HG02852 (cell line): ENCODE measurements at regions not wholly inside any gene's neighbourhood (a gene's known extent, or its start where the extent isn't known, plus 50 kb on each side); places are given as distances from the start of the nearest gene placed in this dataset.
A peak's percentile ranks its signal among the peaks of the same experiment; 100 is the strongest.
"Not testable (repeated sequence)": the region's sequence is repeated elsewhere in the genome, so short reads cannot be mapped to it uniquely, and the experiment has no call there.

ENCODE experiments used
- ATAC-seq: cut with Tn5 transposase; IDR thresholded peaks from one replicate; pipeline ENCODE4 v1.9.1; 2021; ENCODE audit warnings: mild to moderate bottlenecking, moderate library complexity; ENCODE audit not compliant: unreplicated experiment

- no peak for ATAC-seq
Observed at GRCh38 chr3:130569461-130570365, 52.7 kb downstream of the COL6A6 start.

- ATAC-seq = no peak
Observed at GRCh38 chr3:130572769-130573168, 55.8 kb downstream of the COL6A6 start.

GRCh38 chr3:130576375-130577266 is 59.6 kb downstream of the COL6A6 start:
- ATAC-seq = no peak

GRCh38 chr3:130582457-130583153 is 65.6 kb downstream of the COL6A6 start:
- peak; percentile 93 for ATAC-seq

GRCh38 chr3:130594749-130595148 is 77.8 kb downstream of the COL6A6 start:
- ATAC-seq = not testable (repeated sequence)

GRCh38 chr3:130596484-130596883 is 79.5 kb downstream of the COL6A6 start:
- ATAC-seq = no peak

GRCh38 chr3:130601442-130601971 is 84.5 kb downstream of the COL6A6 start:
- no peak for ATAC-seq

GRCh38 chr3:130604806-130605205 is 87.8 kb downstream of the COL6A6 start:
- no peak for ATAC-seq

GRCh38 chr3:130606336-130606735 is 89.4 kb downstream of the COL6A6 start:
- no peak for ATAC-seq

- ATAC-seq = no peak
Observed at GRCh38 chr3:130607553-130608154, 90.7 kb downstream of the COL6A6 start.

- no peak for ATAC-seq
Observed at GRCh38 chr3:130609166-130609979, 92.4 kb downstream of the COL6A6 start.

GRCh38 chr3:130619196-130619595 is 102.2 kb downstream of the COL6A6 start:
- no peak for ATAC-seq

- ATAC-seq = no peak
Observed at GRCh38 chr3:130621824-130622223, 104.8 kb downstream of the COL6A6 start.

GRCh38 chr3:130626049-130626448 is 109.1 kb downstream of the COL6A6 start:
- no peak for ATAC-seq

GRCh38 chr3:130627143-130627855 is 110.3 kb downstream of the COL6A6 start:
- ATAC-seq = no peak

GRCh38 chr3:130627882-130628281 is 110.9 kb downstream of the COL6A6 start:
- ATAC-seq = no peak
